ENCODE measurements at regions not wholly inside any gene's neighbourhood (a gene's known extent, or its start where the extent isn't known, plus 50 kb on each side); places are given as distances from the start of the nearest gene placed in this dataset.

DNA sequence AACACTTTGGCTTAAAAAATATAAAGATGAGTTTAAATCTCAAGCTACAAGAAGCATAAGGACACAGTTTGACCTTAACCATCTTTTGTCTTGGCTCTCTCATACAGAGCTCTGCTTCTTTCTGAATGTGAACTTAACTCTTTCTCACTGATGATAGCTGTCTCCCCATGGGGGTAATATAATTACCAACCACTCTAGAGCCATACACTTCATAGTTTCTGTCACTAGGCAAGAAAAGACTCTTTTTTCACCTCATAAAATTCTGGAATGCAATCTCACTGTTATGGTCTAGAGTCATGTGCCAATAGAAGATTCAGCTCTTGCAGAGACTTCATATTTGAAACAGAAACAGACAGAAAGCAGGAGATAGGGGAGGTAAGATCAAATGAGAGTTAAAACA, 481.7 kb upstream of the AGA start:
- H3K27me3 ChIP-seq (ENCODE audit: control insufficient read depth in 3 of 3, insufficient read depth in 3 of 3, low read length in 2 of 3) = no peaks in the 10 kb centered on the region

DNA sequence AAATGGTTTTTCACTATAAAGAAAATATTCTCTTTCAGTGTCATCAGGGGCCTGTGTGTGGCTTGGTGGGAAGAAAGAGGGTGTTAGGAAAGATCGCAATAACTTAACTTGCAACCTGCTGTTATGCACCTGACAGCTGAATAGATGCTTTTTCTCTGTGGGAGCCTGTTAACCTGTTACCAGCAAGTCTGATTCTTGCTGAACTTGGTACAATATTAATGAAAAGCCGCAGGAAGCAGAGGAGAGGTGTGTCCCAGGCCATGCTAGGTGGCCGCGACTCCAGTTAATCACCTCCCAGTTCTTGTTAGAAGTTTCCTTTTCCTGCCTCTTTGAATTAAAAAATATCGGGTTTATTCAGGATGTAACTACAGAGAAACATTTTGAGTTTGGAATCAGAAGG, 494.8 kb upstream of the AGA start:
- H3K9ac ChIP-seq (ENCODE audit: insufficient read depth in 1 of 2, low read length in 2 of 2) = no peak overlapping the region
- TF ChIP-seq, protein P1, sequence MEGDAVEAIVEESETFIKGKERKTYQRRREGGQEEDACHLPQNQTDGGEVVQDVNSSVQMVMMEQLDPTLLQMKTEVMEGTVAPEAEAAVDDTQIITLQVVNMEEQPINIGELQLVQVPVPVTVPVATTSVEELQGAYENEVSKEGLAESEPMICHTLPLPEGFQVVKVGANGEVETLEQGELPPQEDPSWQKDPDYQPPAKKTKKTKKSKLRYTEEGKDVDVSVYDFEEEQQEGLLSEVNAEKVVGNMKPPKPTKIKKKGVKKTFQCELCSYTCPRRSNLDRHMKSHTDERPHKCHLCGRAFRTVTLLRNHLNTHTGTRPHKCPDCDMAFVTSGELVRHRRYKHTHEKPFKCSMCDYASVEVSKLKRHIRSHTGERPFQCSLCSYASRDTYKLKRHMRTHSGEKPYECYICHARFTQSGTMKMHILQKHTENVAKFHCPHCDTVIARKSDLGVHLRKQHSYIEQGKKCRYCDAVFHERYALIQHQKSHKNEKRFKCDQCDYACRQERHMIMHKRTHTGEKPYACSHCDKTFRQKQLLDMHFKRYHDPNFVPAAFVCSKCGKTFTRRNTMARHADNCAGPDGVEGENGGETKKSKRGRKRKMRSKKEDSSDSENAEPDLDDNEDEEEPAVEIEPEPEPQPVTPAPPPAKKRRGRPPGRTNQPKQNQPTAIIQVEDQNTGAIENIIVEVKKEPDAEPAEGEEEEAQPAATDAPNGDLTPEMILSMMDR (IDR thresholded peaks at IDR 0.05; ENCODE audit: control extremely low read depth, extremely low read depth) = no peak
- no peak overlapping the region for H3K27ac ChIP-seq (ENCODE audit: low read depth in 1 of 2, low read length in 1 of 2)
- H3K36me3 ChIP-seq (ENCODE audit: control insufficient read depth in 4 of 4, insufficient read depth in 4 of 4, low read length in 4 of 4) = no peaks in the 10 kb centered on the region
- H3K9me3 ChIP-seq (ENCODE audit: control insufficient read depth in 4 of 4, insufficient read depth in 3 of 4, low read length in 3 of 4) = no peaks in the 10 kb centered on the region
- no peaks in the 10 kb centered on the region for H3K27me3 ChIP-seq (ENCODE audit: control insufficient read depth in 3 of 3, insufficient read depth in 3 of 3, low read length in 2 of 3)
- no peak overlapping the region for H3K4me3 ChIP-seq
- DNase-seq = no peak
- no peak for ATAC-seq (ENCODE audit: insufficient read depth, low FRiP score)
- H3K4me1 ChIP-seq (ENCODE audit: control insufficient read depth in 5 of 5, insufficient read depth in 5 of 5, low read length in 5 of 5) = no peaks in the 10 kb centered on the region
- WGBS, 2 donors = 75 to 77% methylated on average over 5 of the region's 5 CpGs

More for the DNA sequence above, 481.7 kb upstream of the AGA start:
- TF ChIP-seq, protein P1 (IDR thresholded peaks at IDR 0.05; ENCODE audit: control extremely low read depth, extremely low read depth) = no peak
- Histone ChIP-seq H3K36me3 (ENCODE audit: control insufficient read depth in 4 of 4, insufficient read depth in 4 of 4, low read length in 4 of 4) (no peaks in the 10 kb centered on the region), H3K4me3 (no peak overlapping the region), H3K9ac (ENCODE audit: insufficient read depth in 1 of 2, low read length in 2 of 2) (no peak overlapping the region), H3K9me3 (ENCODE audit: control insufficient read depth in 4 of 4, insufficient read depth in 3 of 4, low read length in 3 of 4) (peaks cover 0 to 3% (median 0%) of the 10 kb centered on the region in 4 donors), H3K4me1 (ENCODE audit: control insufficient read depth in 5 of 5, insufficient read depth in 5 of 5, low read length in 5 of 5) (peaks cover 0 to 2% (median 0%) of the 10 kb centered on the region in 5 donors), H3K27ac (ENCODE audit: low read depth in 1 of 2, low read length in 1 of 2) (no peak overlapping the region)
- ATAC-seq (ENCODE audit: insufficient read depth, low FRiP score) (no peak), DNase-seq (peak in 2 of 3 donors; percentile 87 to 89)

DNA sequence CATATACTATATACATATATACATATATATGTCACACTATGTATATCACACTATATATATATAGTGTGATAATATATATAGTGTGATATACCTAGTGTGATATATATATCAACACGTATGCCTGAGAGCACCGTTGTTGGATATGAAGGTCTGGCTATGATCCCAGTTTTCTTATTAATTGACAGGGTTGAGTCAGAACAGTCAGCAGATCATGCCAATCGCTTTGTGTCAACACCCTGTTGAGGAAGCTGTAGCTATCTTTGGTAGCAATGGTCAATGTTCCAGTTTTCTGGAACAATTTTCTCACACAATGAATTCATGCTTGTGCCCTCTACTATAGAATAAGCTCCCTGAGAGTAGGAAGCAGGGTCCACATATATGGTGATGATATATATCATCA, 496.0 kb upstream of the AGA start:
- Histone ChIP-seq H3K9ac (ENCODE audit: insufficient read depth in 1 of 2, low read length in 2 of 2) (no peak overlapping the region), H3K4me1 (ENCODE audit: control insufficient read depth in 5 of 5, insufficient read depth in 5 of 5, low read length in 5 of 5) (no peaks in the 10 kb centered on the region), H3K4me3 (no peak overlapping the region), H3K27me3 (ENCODE audit: control insufficient read depth in 3 of 3, insufficient read depth in 3 of 3, low read length in 2 of 3) (no peaks in the 10 kb centered on the region), H3K27ac (ENCODE audit: low read depth in 1 of 2, low read length in 1 of 2) (no peak overlapping the region), H3K9me3 (ENCODE audit: control insufficient read depth in 4 of 4, insufficient read depth in 3 of 4, low read length in 3 of 4) (no peaks in the 10 kb centered on the region), H3K36me3 (ENCODE audit: control insufficient read depth in 4 of 4, insufficient read depth in 4 of 4, low read length in 4 of 4) (no peaks in the 10 kb centered on the region)
- 69 to 83% methylated on average over 3 of the region's 3 CpGs for WGBS, 2 donors
- ATAC-seq (ENCODE audit: insufficient read depth, low FRiP score) (no peak), DNase-seq (no peak)
- TF ChIP-seq, protein P1 (IDR thresholded peaks at IDR 0.05; ENCODE audit: control extremely low read depth, extremely low read depth) = no peak

DNA sequence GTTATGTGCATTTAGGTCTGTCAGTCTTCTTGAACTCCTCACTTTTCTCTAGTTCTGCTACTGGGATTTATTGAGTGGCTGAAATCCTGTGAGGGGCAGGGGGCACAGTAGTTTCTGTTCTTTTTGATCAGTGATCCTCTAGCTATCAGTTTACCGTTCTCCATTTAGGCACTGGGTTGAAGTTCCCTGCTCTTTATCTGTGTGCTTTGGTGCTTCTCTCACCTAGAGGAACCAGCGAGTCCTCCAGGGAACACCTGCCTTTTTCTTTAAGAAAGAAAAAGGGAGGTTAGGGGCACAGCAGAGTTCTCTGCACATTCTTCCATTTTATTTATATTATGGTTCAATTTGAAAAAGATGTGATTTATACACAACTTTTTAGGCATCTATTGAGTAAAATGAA, 503.0 kb upstream of the AGA start:
- DNase-seq (no peak), ATAC-seq (ENCODE audit: insufficient read depth, low FRiP score) (no peak)
- no peaks in the 10 kb centered on the region for H3K4me1 ChIP-seq (ENCODE audit: control insufficient read depth in 5 of 5, insufficient read depth in 5 of 5, low read length in 5 of 5)
- no peak overlapping the region for H3K9ac ChIP-seq (ENCODE audit: insufficient read depth in 1 of 2, low read length in 2 of 2)
- no peak overlapping the region for H3K4me3 ChIP-seq
- no peaks in the 10 kb centered on the region for H3K27me3 ChIP-seq (ENCODE audit: control insufficient read depth in 3 of 3, insufficient read depth in 3 of 3, low read length in 2 of 3)
- H3K9me3 ChIP-seq (ENCODE audit: control insufficient read depth in 4 of 4, insufficient read depth in 3 of 4, low read length in 3 of 4) = no peaks in the 10 kb centered on the region
- TF ChIP-seq, protein P1 (IDR thresholded peaks at IDR 0.05; ENCODE audit: control extremely low read depth, extremely low read depth) = no peak
- H3K27ac ChIP-seq (ENCODE audit: low read depth in 1 of 2, low read length in 1 of 2) = no peak overlapping the region
- H3K36me3 ChIP-seq (ENCODE audit: control insufficient read depth in 4 of 4, insufficient read depth in 4 of 4, low read length in 4 of 4) = no peaks in the 10 kb centered on the region
- WGBS, 2 donors = 46 to 61% methylated on average over 2 of the region's 2 CpGs
